Activated CD4-positive, alpha-beta T cell treated with anti-CD3 and anti-CD28 coated beads, Interleukin-2, amount 10 ng/mL, durations not matched to agents 24 days and 14 days (primary cell): ENCODE measurements at regions not wholly inside any gene's neighbourhood (a gene's known extent, or its start where the extent isn't known, plus 50 kb on each side); places are given as distances from the start of the nearest gene placed in this dataset.

ENCODE experiments used
- DNase-seq: peaks from one replicate; pipeline ENCODE4 v3.0.0; 2022
- H3K27ac Mint-ChIP-seq: one replicate; pipeline ENCODE4 v1.8.0; 2022; ENCODE audit warnings: mild to moderate bottlenecking, mixed read lengths
- H3K27me3 Mint-ChIP-seq: one replicate; pipeline ENCODE4 v1.8.0; 2022; ENCODE audit warnings: mixed read lengths
- H3K36me3 Mint-ChIP-seq: one replicate; pipeline ENCODE4 v1.8.0; 2022; ENCODE audit warnings: low read depth, mild to moderate bottlenecking, mixed read lengths
- H3K4me1 Mint-ChIP-seq: one replicate; pipeline ENCODE4 v1.8.0; 2021; ENCODE audit warnings: mixed read lengths
- H3K4me3 Mint-ChIP-seq: one replicate; pipeline ENCODE4 v1.8.0; 2022; ENCODE audit warnings: mild to moderate bottlenecking, moderate library complexity, mixed read lengths
- H3K9me3 Mint-ChIP-seq: one replicate; pipeline ENCODE4 v1.8.0; 2021; ENCODE audit warnings: mixed read lengths
- intact Hi-C: fragments of 100-400 bp; cut with micrococcal nuclease; formaldehyde crosslinking; loops from one replicate; pipeline ENCODE4 v1.15.1; 2023

GRCh38 chr7:142698429-142698828, 50.8 kb upstream of the PRSS1 start:
- Mint-ChIP-seq H3K27me3 (no peaks in the 10 kb centered on the region), H3K36me3 (no peaks in the 10 kb centered on the region), H3K27ac (no peak overlapping the region), H3K4me3 (no peak overlapping the region), H3K9me3 (peaks cover 7% of the 10 kb centered on the region), H3K4me1 (peaks cover 17% of the 10 kb centered on the region)
- DNase-seq: no peak
- intact Hi-C loops: loop anchor here (2.0 kb wide), 1 partner anchor 14 kb away; no protein-coding TSS in a partner anchor

GRCh38 chr7:142697270-142697669, 52.0 kb upstream of the PRSS1 start:
- Mint-ChIP-seq H3K4me3 (no peak overlapping the region), H3K27me3 (no peaks in the 10 kb centered on the region), H3K27ac (no peak overlapping the region), H3K4me1 (peaks cover 17% of the 10 kb centered on the region), H3K9me3 (peaks cover 7% of the 10 kb centered on the region), H3K36me3 (no peaks in the 10 kb centered on the region)
- intact Hi-C loops: no loop called here
- DNase-seq: no peak

GRCh38 chr7:142696456-142697179, 52.7 kb upstream of the PRSS1 start:
- H3K4me1 Mint-ChIP-seq: peaks cover 17% of the 10 kb centered on the region
- H3K9me3 Mint-ChIP-seq: peaks cover 7% of the 10 kb centered on the region
- DNase-seq: no peak
- H3K27me3 Mint-ChIP-seq: no peaks in the 10 kb centered on the region
- intact Hi-C loops: no loop called here
- H3K27ac Mint-ChIP-seq: no peak overlapping the region
- H3K36me3 Mint-ChIP-seq: no peaks in the 10 kb centered on the region
- no peak overlapping the region for H3K4me3 Mint-ChIP-seq

GRCh38 chr7:142693911-142694310, 55.4 kb upstream of the PRSS1 start:
- no peak for DNase-seq
- no peak overlapping the region for H3K4me3 Mint-ChIP-seq
- intact Hi-C loops: no loop called here
- H3K9me3 Mint-ChIP-seq: peaks cover 7% of the 10 kb centered on the region
- H3K4me1 Mint-ChIP-seq: peaks cover 14% of the 10 kb centered on the region
- no peaks in the 10 kb centered on the region for H3K27me3 Mint-ChIP-seq
- no peaks in the 10 kb centered on the region for H3K36me3 Mint-ChIP-seq
- H3K27ac Mint-ChIP-seq: no peak overlapping the region

GRCh38 chr7:142690554-142691182, 58.6 kb upstream of the PRSS1 start:
- H3K4me3 Mint-ChIP-seq: no peak overlapping the region
- no peaks in the 10 kb centered on the region for H3K9me3 Mint-ChIP-seq
- intact Hi-C loops: no loop called here
- H3K4me1 Mint-ChIP-seq: peaks cover 18% of the 10 kb centered on the region
- H3K36me3 Mint-ChIP-seq: no peaks in the 10 kb centered on the region
- no peaks in the 10 kb centered on the region for H3K27me3 Mint-ChIP-seq
- peak overlapping the region; percentile 76 for H3K27ac Mint-ChIP-seq
- no peak for DNase-seq

- peaks cover 13% of the 10 kb centered on the region for H3K4me1 Mint-ChIP-seq
- no peaks in the 10 kb centered on the region for H3K9me3 Mint-ChIP-seq
- H3K36me3 Mint-ChIP-seq: no peaks in the 10 kb centered on the region
- H3K27ac Mint-ChIP-seq: no peak overlapping the region
- DNase-seq: no peak
- intact Hi-C loops: no loop called here
- H3K4me3 Mint-ChIP-seq: no peak overlapping the region
- no peaks in the 10 kb centered on the region for H3K27me3 Mint-ChIP-seq
Observed at GRCh38 chr7:142689439-142690120, 59.7 kb upstream of the PRSS1 start.

GRCh38 chr7:142685877-142686508, 63.3 kb upstream of the PRSS1 start:
- intact Hi-C loops: no loop called here
- peaks cover 13% of the 10 kb centered on the region for H3K4me1 Mint-ChIP-seq
- peaks cover 3% of the 10 kb centered on the region for H3K9me3 Mint-ChIP-seq
- H3K27ac Mint-ChIP-seq: no peak overlapping the region
- peaks cover 2% of the 10 kb centered on the region for H3K27me3 Mint-ChIP-seq
- H3K4me3 Mint-ChIP-seq: no peak overlapping the region
- no peaks in the 10 kb centered on the region for H3K36me3 Mint-ChIP-seq
- no peak for DNase-seq

GRCh38 chr7:142681314-142682092, 67.8 kb upstream of the PRSS1 start:
- peaks cover 3% of the 10 kb centered on the region for H3K4me1 Mint-ChIP-seq
- peaks cover 7% of the 10 kb centered on the region for H3K9me3 Mint-ChIP-seq
- no peak for DNase-seq
- H3K4me3 Mint-ChIP-seq: no peak overlapping the region
- intact Hi-C loops: no loop called here
- peaks cover 2% of the 10 kb centered on the region for H3K27me3 Mint-ChIP-seq
- H3K36me3 Mint-ChIP-seq: no peaks in the 10 kb centered on the region
- H3K27ac Mint-ChIP-seq: no peak overlapping the region

GRCh38 chr7:142671506-142671905, 77.8 kb upstream of the PRSS1 start:
- DNase-seq: no peak
- no peaks in the 10 kb centered on the region for H3K9me3 Mint-ChIP-seq
- no peaks in the 10 kb centered on the region for H3K27me3 Mint-ChIP-seq
- peaks cover 19% of the 10 kb centered on the region for H3K4me1 Mint-ChIP-seq
- no peak overlapping the region for H3K4me3 Mint-ChIP-seq
- H3K27ac Mint-ChIP-seq: no peak overlapping the region
- H3K36me3 Mint-ChIP-seq: no peaks in the 10 kb centered on the region
- intact Hi-C loops: no loop called here

GRCh38 chr7:142670511-142670910, 78.8 kb upstream of the PRSS1 start:
- H3K27me3 Mint-ChIP-seq: no peaks in the 10 kb centered on the region
- intact Hi-C loops: no loop called here
- no peaks in the 10 kb centered on the region for H3K36me3 Mint-ChIP-seq
- H3K27ac Mint-ChIP-seq: peak overlapping the region; percentile 22
- no peaks in the 10 kb centered on the region for H3K9me3 Mint-ChIP-seq
- H3K4me1 Mint-ChIP-seq: peaks cover 19% of the 10 kb centered on the region
- DNase-seq: no peak
- no peak overlapping the region for H3K4me3 Mint-ChIP-seq

- peak; percentile 55 for DNase-seq
- peaks cover 19% of the 10 kb centered on the region for H3K4me1 Mint-ChIP-seq
- no peaks in the 10 kb centered on the region for H3K9me3 Mint-ChIP-seq
- no peak overlapping the region for H3K27ac Mint-ChIP-seq
- intact Hi-C loops: loop anchor here (1.0 to 5.0 kb wide), 3 partner anchors 37 to 142 kb away; no protein-coding TSS in a partner anchor
- H3K36me3 Mint-ChIP-seq: no peaks in the 10 kb centered on the region
- H3K4me3 Mint-ChIP-seq: no peak overlapping the region
- peaks cover 3% of the 10 kb centered on the region for H3K27me3 Mint-ChIP-seq
Observed at GRCh38 chr7:142669074-142669654, 80.1 kb upstream of the PRSS1 start.

GRCh38 chr7:142668495-142668894, 80.8 kb upstream of the PRSS1 start:
- no peaks in the 10 kb centered on the region for H3K36me3 Mint-ChIP-seq
- H3K27ac Mint-ChIP-seq: no peak overlapping the region

GRCh38 chr7:142657376-142657775, 91.9 kb upstream of the PRSS1 start:
- Mint-ChIP-seq H3K4me1 (peaks cover 2% of the 10 kb centered on the region), H3K27me3 (peaks cover 15% of the 10 kb centered on the region), H3K36me3 (no peaks in the 10 kb centered on the region), H3K9me3 (no peaks in the 10 kb centered on the region), H3K27ac (no peak overlapping the region), H3K4me3 (no peak overlapping the region)
- no peak for DNase-seq
- intact Hi-C loops: no loop called here

More at GRCh38 chr7:142668495-142668894, 80.8 kb upstream of the PRSS1 start:
- H3K9me3 Mint-ChIP-seq: no peaks in the 10 kb centered on the region
- H3K27me3 Mint-ChIP-seq: peaks cover 6% of the 10 kb centered on the region
- intact Hi-C loops: loop anchor here (5.0 kb wide), 1 partner anchor 36 kb away; no protein-coding TSS in a partner anchor
- H3K4me1 Mint-ChIP-seq: peaks cover 19% of the 10 kb centered on the region
- DNase-seq: no peak
- no peak overlapping the region for H3K4me3 Mint-ChIP-seq
